Panc1 (cell line): ENCODE measurements at regions not wholly inside any gene's neighbourhood (a gene's known extent, or its start where the extent isn't known, plus 50 kb on each side); places are given as distances from the start of the nearest gene placed in this dataset.

Experiments
- POLR2AphosphoS5 ChIP-seq: IDR thresholded peaks from 2 replicates; pipeline ENCODE4 v1.6.1; 2012; ENCODE audit warnings: mild to moderate bottlenecking, low read depth, low read length, moderate library complexity
- SIN3A ChIP-seq: IDR thresholded peaks from 2 replicates; pipeline ENCODE4 v1.6.1; 2012; ENCODE audit warnings: low read depth, mild to moderate bottlenecking, low read length, moderate library complexity, borderline replicate concordance; ENCODE audit not compliant: insufficient read depth
- TCF7L2 ChIP-seq: IDR thresholded peaks from 2 replicates; pipeline ENCODE4 v1.6.1; 2011; ENCODE audit warnings: mild to moderate bottlenecking, low read depth, low read length, inconsistent platforms
- TF ChIP-seq, protein P1 (sequence below): fragments of 450-650 bp; IDR thresholded peaks from 2 replicates; pipeline ENCODE4 v1.5.1; 2017; ENCODE audit warnings: mild to moderate bottlenecking
- TF ChIP-seq, protein P2 (sequence below), 2 experiments: IDR thresholded peaks; 2 replicates each; pipeline ENCODE4 v1.6.1; 2011 to 2012; ENCODE audit warnings: low read depth in 2 of 2, control low read depth in 1 of 2, low read length in 1 of 2, mild to moderate bottlenecking in 1 of 2, moderate library complexity in 1 of 2; ENCODE audit not compliant: insufficient read depth in 1 of 2

DNA sequence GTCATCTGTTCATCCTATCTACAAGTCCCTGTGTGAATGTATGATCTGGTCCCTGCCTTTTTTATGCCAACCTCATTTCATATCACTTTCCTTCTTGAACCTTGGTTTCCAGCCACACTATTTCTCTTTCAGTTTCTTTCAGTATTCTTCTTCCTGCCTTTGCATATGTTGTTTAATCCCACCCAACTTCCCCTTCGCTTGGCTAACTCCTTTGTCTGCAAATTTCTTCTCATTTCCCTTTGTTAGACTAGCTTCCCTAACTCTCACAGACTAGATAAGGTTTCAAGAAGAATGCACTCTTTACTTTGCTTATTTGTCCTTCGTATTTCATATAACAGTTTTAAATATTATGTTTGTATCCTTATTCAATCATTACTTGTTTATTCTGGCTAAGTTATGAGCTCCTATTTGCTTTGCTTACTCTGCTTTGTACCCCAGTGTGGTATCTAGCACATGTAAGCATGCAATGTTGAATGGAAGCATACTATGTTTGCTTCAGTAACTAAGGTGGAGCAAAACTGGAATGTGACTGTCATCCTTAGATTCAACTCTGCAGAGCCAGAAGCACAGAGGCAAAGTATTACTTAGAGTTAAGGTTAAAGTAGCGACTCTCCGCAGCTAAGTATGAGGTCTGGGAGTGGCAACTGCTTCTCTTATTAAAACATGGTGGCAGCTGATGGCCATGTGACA lies 681.3 kb downstream of the CPS1 start:
- TF ChIP-seq, protein P1, sequence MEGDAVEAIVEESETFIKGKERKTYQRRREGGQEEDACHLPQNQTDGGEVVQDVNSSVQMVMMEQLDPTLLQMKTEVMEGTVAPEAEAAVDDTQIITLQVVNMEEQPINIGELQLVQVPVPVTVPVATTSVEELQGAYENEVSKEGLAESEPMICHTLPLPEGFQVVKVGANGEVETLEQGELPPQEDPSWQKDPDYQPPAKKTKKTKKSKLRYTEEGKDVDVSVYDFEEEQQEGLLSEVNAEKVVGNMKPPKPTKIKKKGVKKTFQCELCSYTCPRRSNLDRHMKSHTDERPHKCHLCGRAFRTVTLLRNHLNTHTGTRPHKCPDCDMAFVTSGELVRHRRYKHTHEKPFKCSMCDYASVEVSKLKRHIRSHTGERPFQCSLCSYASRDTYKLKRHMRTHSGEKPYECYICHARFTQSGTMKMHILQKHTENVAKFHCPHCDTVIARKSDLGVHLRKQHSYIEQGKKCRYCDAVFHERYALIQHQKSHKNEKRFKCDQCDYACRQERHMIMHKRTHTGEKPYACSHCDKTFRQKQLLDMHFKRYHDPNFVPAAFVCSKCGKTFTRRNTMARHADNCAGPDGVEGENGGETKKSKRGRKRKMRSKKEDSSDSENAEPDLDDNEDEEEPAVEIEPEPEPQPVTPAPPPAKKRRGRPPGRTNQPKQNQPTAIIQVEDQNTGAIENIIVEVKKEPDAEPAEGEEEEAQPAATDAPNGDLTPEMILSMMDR, result no peak
- TF ChIP-seq POLR2AphosphoS5 (no peak), SIN3A (no peak), TCF7L2 (no peak)
- TF ChIP-seq, protein P2, sequence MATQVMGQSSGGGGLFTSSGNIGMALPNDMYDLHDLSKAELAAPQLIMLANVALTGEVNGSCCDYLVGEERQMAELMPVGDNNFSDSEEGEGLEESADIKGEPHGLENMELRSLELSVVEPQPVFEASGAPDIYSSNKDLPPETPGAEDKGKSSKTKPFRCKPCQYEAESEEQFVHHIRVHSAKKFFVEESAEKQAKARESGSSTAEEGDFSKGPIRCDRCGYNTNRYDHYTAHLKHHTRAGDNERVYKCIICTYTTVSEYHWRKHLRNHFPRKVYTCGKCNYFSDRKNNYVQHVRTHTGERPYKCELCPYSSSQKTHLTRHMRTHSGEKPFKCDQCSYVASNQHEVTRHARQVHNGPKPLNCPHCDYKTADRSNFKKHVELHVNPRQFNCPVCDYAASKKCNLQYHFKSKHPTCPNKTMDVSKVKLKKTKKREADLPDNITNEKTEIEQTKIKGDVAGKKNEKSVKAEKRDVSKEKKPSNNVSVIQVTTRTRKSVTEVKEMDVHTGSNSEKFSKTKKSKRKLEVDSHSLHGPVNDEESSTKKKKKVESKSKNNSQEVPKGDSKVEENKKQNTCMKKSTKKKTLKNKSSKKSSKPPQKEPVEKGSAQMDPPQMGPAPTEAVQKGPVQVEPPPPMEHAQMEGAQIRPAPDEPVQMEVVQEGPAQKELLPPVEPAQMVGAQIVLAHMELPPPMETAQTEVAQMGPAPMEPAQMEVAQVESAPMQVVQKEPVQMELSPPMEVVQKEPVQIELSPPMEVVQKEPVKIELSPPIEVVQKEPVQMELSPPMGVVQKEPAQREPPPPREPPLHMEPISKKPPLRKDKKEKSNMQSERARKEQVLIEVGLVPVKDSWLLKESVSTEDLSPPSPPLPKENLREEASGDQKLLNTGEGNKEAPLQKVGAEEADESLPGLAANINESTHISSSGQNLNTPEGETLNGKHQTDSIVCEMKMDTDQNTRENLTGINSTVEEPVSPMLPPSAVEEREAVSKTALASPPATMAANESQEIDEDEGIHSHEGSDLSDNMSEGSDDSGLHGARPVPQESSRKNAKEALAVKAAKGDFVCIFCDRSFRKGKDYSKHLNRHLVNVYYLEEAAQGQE (IDR thresholded peaks at IDR 0.05; ENCODE audit: insufficient read depth in 1 of 2, low read depth in 2 of 2, low read length in 1 of 2), result no peak
